ENCODE measurements at regions not wholly inside any gene's neighbourhood (a gene's known extent, or its start where the extent isn't known, plus 50 kb on each side); places are given as distances from the start of the nearest gene placed in this dataset.

DNA sequence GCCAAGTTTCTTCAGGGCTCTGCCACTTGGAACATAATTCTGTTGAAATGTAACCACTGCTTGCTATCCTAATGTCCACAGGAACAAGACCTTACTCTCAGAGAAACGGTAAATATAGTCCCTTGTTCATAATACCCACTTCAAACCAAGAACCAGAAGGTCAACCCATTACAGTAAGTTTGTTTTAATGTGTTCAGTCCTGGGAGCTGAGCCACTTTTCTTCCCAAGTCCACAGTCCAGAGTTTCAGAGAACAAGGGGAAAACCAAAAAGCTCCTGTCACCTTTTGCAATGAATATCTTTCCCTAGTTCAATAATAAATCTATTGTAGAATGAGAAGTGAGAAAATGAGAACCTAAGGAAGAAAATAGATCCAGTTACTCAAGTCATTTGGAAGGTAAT, 431.9 kb upstream of the MANEA start:
- POLR2A ChIA-PET (ENCODE audit: unreplicated experiment): no interaction called here
- Histone ChIP-seq H2BK5ac (ENCODE audit: low read depth, low read length, poor library complexity, severe bottlenecking) (no peak overlapping the region), H4K5ac (ENCODE audit: low read depth, low read length) (no peak overlapping the region), H3K9me1 (ENCODE audit: insufficient read depth, low read length) (no peaks in the 10 kb centered on the region), H4K91ac (ENCODE audit: insufficient read depth, low read depth, low read length) (no peak overlapping the region), H3K4me2 (ENCODE audit: low read depth, low read length) (no peak overlapping the region), H3K9me3 (ENCODE audit: control insufficient read depth, insufficient read depth, low read length) (no peaks in the 10 kb centered on the region), H4K20me1 (ENCODE audit: insufficient read depth, low read length) (no peaks in the 10 kb centered on the region), H3K9ac (ENCODE audit: low read depth, low read length) (no peak overlapping the region), H3K23ac (ENCODE audit: low read depth, low read length) (no peak overlapping the region), H3K27me3 (ENCODE audit: control insufficient read depth, insufficient read depth, low read length) (no peaks in the 10 kb centered on the region), H3K4me3 (ENCODE audit: insufficient read depth, low read depth, low read length) (no peak overlapping the region), H3K27ac (ENCODE audit: insufficient read depth, low read length) (no peak overlapping the region), H2BK15ac (ENCODE audit: low read depth, low read length) (no peak overlapping the region), H3K4ac (ENCODE audit: low read depth, low read length) (no peak overlapping the region), H3K79me1 (ENCODE audit: low read depth in 1 of 2, low read length in 2 of 2) (no peaks in the 10 kb centered on the region), H4K8ac (ENCODE audit: low read depth in 2 of 2, low read length in 2 of 2) (no peak overlapping the region), H3K36me3 (ENCODE audit: control insufficient read depth, insufficient read depth, low read length) (no peaks in the 10 kb centered on the region), H2BK20ac (ENCODE audit: low read depth, low read length) (no peak overlapping the region), H2AK9ac (replicated peaks; ENCODE audit: low read depth, low read length, poor library complexity) (no peak overlapping the region), H3K18ac (ENCODE audit: low read depth, low read length) (no peak overlapping the region), H3K4me1 (ENCODE audit: control insufficient read depth, insufficient read depth, low read length) (no peaks in the 10 kb centered on the region), H3K56ac (ENCODE audit: extremely low read depth, insufficient read depth, low read length) (no peak overlapping the region), H2AK5ac (ENCODE audit: low read depth, low read length) (no peak overlapping the region), H2AFZ (replicated peaks; ENCODE audit: low read length, poor library complexity) (no peak overlapping the region), H2BK120ac (ENCODE audit: low read depth, low read length) (no peak overlapping the region), H3K14ac (replicated peaks; ENCODE audit: low read depth, low read length) (no peak overlapping the region)
- DNase-seq (no peak), ATAC-seq (ENCODE audit: low read depth) (no peak)
- intact Hi-C loops (cut with micrococcal nuclease): no loop called here
- CTCF ChIA-PET: no interaction called here
- no CpG with 5 or more reads among the region's 1 CpG for WGBS, 2 experiments (ENCODE audit: extremely low coverage in 2 of 2, insufficient read length in 1 of 2)
- in situ Hi-C loops (cut with MboI; ENCODE audit: low sequenced_read_pairs): no loop called here
- TF ChIP-seq MAFK (IDR thresholded peaks at IDR 0.05; ENCODE audit: low read depth, low read length) (no peak), RCOR1 (IDR thresholded peaks at IDR 0.05; ENCODE audit: insufficient replicate concordance, low read length) (no peak), CEBPB (IDR thresholded peaks at IDR 0.05; ENCODE audit: low read depth, low read length) (no peak), RAD21 (IDR thresholded peaks at IDR 0.05; ENCODE audit: low read length) (no peak), NFE2L2 (IDR thresholded peaks at IDR 0.05; ENCODE audit: low read depth, low read length) (no peak), CHD1 (IDR thresholded peaks at IDR 0.05; ENCODE audit: low read depth, low read length) (no peak), FOS (IDR thresholded peaks at IDR 0.05; ENCODE audit: low read depth, low read length) (no peak), MXI1 (IDR thresholded peaks at IDR 0.05; ENCODE audit: borderline replicate concordance, low read depth, low read length) (no peak), POLR2A (IDR thresholded peaks at IDR 0.05; ENCODE audit: low read depth, low read length) (no peak), SMC3 (IDR thresholded peaks at IDR 0.05; ENCODE audit: low read depth, low read length) (no peak)
- TF ChIP-seq, protein P1, sequence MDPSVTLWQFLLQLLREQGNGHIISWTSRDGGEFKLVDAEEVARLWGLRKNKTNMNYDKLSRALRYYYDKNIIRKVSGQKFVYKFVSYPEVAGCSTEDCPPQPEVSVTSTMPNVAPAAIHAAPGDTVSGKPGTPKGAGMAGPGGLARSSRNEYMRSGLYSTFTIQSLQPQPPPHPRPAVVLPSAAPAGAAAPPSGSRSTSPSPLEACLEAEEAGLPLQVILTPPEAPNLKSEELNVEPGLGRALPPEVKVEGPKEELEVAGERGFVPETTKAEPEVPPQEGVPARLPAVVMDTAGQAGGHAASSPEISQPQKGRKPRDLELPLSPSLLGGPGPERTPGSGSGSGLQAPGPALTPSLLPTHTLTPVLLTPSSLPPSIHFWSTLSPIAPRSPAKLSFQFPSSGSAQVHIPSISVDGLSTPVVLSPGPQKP (IDR thresholded peaks at IDR 0.05; ENCODE audit: borderline replicate concordance, low read depth, low read length): no peak
- no TSS peak for BruUV-seq (replicated peaks)
- dilution Hi-C loops (cut with HindIII; ENCODE audit: low sequenced_read_pairs, unreplicated experiment): no loop called here

Data from IMR-90 (cell line).